GM12892 (cell line): ENCODE measurements at regions not wholly inside any gene's neighbourhood (a gene's known extent, or its start where the extent isn't known, plus 50 kb on each side); places are given as distances from the start of the nearest gene placed in this dataset.

ENCODE experiments used
- POLR2A ChIP-seq: IDR thresholded peaks from 2 replicates; pipeline ENCODE4 v1.6.1; 2011; ENCODE audit warnings: low read depth, low read length, control low read depth
- POLR2AphosphoS5 ChIP-seq: IDR thresholded peaks from 2 replicates; pipeline ENCODE4 v1.6.1; 2011; ENCODE audit warnings: low read depth, low read length, control low read depth
- TAF1 ChIP-seq: IDR thresholded peaks from 2 replicates; pipeline ENCODE4 v1.6.1; 2011; ENCODE audit warnings: low read depth, mild to moderate bottlenecking, control low read depth, low read length, borderline replicate concordance

- TF ChIP-seq POLR2A (no peak), POLR2AphosphoS5 (no peak), TAF1 (no peak)
Observed at GRCh38 chr4:20337261-20337664, 85.6 kb downstream of the SLIT2 start.
